ENCODE measurements at regions not wholly inside any gene's neighbourhood (a gene's known extent, or its start where the extent isn't known, plus 50 kb on each side); places are given as distances from the start of the nearest gene placed in this dataset.
A peak's percentile ranks its signal among the peaks of the same experiment; 100 is the strongest.

DNA sequence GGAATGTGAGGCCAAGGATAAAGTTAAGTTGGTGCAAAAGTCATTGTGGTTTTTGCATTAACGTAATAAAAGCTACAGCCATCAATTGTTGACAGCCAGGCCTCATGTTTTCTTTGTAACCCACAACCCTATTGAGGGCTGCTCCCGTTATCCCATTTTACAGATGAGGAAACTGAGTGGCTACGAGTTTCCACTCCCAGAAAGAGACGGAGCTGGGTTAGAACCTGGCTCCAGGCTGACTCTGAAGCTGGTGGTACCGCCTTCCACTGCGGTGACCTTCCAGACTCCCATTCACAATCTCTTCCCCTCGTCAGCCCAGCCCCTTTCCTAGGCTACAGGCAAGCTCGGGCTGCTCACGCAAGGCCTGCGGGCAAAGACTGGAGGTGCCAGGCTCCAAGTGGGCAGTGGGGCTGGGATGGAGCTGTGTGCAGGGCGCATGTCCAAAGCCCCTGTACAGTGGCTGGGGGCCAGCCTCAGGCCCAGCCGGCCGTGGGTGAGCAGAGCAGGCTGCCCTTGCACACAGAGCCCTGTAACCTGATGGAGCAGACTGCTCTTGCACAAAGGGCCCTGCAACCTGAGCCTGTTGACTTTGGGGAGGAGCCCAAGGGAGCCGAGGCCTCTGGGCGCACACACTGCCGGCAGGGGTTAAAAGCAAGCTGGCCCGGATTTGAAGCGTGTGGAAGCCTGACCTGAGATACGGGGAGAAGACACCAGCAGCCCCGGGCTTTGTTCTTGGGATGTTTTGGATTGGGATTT is 97.4 kb upstream of the TMPRSS2 start:
- DNase-seq (ENCODE audit: low read depth) = no peak
- TF ChIP-seq, protein P1, sequence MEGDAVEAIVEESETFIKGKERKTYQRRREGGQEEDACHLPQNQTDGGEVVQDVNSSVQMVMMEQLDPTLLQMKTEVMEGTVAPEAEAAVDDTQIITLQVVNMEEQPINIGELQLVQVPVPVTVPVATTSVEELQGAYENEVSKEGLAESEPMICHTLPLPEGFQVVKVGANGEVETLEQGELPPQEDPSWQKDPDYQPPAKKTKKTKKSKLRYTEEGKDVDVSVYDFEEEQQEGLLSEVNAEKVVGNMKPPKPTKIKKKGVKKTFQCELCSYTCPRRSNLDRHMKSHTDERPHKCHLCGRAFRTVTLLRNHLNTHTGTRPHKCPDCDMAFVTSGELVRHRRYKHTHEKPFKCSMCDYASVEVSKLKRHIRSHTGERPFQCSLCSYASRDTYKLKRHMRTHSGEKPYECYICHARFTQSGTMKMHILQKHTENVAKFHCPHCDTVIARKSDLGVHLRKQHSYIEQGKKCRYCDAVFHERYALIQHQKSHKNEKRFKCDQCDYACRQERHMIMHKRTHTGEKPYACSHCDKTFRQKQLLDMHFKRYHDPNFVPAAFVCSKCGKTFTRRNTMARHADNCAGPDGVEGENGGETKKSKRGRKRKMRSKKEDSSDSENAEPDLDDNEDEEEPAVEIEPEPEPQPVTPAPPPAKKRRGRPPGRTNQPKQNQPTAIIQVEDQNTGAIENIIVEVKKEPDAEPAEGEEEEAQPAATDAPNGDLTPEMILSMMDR (IDR thresholded peaks at IDR 0.05; ENCODE audit: insufficient read depth, low read length) = no peak
- no peak overlapping the region for H3K4me3 ChIP-seq (ENCODE audit: low read depth, low read length)

DNA sequence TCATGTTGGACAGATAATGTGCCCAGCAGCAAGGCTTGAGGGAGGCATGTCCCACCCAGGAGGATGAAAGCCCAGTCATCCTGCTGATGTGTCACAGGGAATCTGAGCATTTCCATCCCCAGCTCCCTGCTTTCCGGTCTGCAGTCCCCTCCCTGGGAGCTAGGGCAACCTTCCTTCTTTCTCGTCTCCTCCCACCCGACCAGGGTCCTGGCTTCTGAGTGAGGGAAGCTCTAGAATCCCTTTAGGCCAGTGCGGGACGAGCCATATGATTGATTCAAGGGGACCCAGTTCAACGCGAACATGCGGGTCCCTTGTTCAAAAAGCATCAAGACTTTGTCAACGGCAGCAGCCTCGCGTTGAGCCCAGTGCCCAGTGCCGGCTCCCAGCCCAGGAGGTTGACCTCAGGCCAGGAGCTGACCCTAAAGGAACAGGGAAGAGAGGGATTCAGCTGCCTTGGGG is 96.7 kb upstream of the TMPRSS2 start:
- no peak overlapping the region for H3K4me3 ChIP-seq (ENCODE audit: low read depth, low read length)
- TF ChIP-seq, protein P1 (IDR thresholded peaks at IDR 0.05; ENCODE audit: insufficient read depth, low read length) = no peak
- no peak for DNase-seq (ENCODE audit: low read depth)

DNA sequence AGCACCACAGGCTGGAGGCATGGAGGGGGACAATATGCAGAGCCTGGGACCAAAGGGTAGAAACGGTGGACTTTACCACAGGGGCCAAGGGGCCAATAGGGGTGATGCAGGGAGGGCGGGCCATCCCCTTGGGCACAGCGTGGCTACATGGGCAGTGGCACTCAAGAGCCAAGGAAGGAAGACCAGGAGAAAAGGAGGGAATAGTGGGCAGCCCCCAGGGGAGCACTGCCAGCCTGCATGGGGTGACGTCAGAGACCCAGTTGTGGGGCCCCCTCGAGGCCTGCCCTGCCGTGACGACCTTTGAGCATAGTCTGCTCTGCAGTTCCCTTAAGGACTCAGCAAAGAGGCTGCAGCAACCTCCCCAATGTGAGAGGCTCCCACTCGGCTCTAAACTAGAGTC is 95.5 kb upstream of the TMPRSS2 start:
- no peak for DNase-seq (ENCODE audit: low read depth)
- TF ChIP-seq, protein P1 (IDR thresholded peaks at IDR 0.05; ENCODE audit: insufficient read depth, low read length) = no peak
- H3K4me3 ChIP-seq (ENCODE audit: low read depth, low read length) = no peak overlapping the region

DNA sequence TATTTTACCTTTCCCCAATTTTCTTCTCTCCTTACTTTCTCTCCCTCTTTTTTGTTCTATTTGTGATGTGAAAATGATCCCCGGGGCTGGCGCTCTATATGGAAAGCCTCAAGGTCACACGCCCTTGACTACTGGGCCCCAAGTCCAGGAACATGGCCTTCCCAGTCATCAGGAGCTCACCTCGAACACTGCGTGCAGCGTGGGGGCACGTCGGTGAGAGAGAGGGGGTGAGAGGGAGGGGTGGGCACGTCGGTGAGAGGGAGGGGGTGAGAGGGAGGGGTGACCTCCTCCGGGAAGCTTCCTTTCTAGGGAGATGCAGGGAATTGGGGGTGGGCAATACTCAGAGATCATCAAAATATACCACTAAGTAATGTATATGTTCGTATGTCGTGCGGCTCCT is 94.6 kb upstream of the TMPRSS2 start:
- TF ChIP-seq, protein P1 (IDR thresholded peaks at IDR 0.05; ENCODE audit: insufficient read depth, low read length) = no peak
- H3K4me3 ChIP-seq (ENCODE audit: low read depth, low read length) = no peak overlapping the region
- DNase-seq (ENCODE audit: low read depth) = no peak

DNA sequence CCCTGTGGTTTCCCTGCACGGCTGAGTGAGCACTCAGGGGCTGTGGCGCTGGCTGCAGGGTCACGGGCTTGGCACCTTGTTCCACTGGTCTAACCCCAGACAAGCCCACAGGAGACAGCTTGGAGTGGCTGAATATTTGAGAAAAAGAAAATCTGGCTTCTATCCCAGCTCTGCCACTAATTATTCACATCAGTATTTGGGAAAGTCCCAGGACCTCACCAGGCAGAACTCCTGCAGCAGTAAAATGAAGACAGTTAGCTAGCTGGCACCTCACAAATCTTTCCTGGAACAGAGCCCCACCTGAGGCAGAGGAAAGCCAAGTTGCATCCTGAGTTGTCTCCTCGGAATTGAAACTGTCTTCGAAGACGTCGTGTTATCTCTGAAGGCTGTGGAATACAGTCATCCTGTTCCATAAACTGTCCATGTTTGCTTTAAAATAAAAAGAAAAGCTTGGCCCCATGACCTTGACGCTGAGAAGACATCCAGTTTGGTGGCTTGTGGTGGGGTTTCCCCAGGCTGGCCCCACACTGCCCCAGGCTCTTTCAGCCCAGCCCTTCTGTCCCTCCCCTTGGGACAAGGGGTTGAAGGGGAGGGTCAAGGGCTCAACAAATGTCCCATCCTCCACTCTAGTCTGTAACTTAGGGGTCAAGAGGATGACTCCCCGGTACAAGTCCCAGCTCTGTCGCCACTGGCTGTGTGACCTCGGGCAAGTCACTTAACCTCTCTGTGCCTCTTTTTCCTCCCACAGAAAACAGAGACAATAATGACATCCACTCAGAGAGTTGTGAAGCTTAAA is 93.8 kb upstream of the TMPRSS2 start:
- H3K4me3 ChIP-seq (ENCODE audit: low read depth, low read length) = no peak overlapping the region
- DNase-seq (ENCODE audit: low read depth) = peak; percentile 30
- TF ChIP-seq, protein P1 (IDR thresholded peaks at IDR 0.05; ENCODE audit: insufficient read depth, low read length) = no peak

DNA sequence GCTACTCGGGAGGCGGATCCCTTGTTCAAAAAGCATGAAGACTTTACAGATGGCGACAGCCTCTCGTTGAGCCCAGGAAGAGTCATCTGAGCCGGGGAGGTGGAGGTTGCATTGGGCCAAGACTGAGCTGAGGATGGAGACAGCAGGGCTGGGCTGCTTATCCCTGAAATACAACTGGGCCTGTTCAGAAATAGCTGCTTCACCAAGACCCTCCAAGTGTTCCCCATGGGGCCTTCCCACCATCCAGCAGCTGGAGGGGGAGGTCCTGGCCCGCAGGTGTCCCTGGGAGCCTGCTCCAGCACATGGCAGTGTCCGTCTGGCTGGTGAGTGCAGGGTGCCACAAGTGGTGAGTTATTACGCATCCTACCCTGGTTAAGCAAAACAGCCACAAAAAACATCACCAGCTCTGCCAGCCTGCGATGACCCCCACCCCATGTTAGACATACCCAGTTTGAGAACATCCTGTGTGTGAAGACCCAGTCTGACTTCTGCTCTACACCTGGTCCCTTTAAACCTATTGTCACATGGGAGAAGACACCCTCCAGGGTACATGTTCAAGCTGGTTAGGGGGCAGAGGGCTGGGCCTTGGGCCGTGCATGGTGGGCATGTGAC is 93.1 kb upstream of the TMPRSS2 start:
- no peak overlapping the region for H3K4me3 ChIP-seq (ENCODE audit: low read depth, low read length)
- TF ChIP-seq, protein P1 (IDR thresholded peaks at IDR 0.05; ENCODE audit: insufficient read depth, low read length) = no peak
- DNase-seq (ENCODE audit: low read depth) = no peak
